ENCODE measurements at regions not wholly inside any gene's neighbourhood (a gene's known extent, or its start where the extent isn't known, plus 50 kb on each side); places are given as distances from the start of the nearest gene placed in this dataset.

DNA sequence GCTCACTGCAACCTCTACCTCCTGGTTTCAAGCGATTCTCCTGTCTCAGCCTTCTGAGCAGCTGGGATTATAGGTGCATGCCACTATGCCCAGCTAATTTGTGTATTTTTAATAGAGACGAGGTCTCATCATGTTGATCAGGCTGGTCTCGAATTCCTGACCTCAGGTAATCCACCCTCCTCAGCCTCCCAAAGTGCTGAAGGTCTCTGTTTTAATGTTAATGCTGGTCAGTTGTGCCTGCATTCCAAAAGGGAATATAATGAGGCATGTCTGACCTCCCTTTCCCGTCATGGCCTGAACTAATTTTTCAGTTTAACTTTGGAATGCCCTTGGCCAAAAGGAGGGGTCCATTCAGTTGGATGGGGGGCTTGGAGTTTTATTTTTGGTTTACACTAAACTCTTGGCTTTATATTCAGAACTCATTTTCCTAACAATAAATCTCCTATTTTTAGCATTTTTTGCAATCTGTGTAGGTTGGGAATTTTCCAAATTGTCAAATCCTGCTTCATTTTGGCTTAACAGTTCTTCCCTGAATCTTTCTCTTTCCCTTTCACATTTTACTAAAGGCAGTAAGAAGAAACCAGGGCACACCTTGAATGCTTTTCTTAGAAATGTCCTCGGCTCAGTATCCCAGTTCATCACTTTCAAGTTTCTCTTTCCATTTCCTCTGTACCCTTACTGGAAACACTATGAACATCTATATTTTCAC is 1175.5 kb downstream of the MAT2B start:
- Histone ChIP-seq H3K4me3 (ENCODE audit: low read depth, low read length) (no peak overlapping the region), H3K4me1 (no peaks in the 10 kb centered on the region), H3K36me3 (no peaks in the 10 kb centered on the region), H3K27me3 (no peaks in the 10 kb centered on the region), H3K9me3 (no peaks in the 10 kb centered on the region)
- no peak for DNase-seq
- TF ChIP-seq, protein P1, sequence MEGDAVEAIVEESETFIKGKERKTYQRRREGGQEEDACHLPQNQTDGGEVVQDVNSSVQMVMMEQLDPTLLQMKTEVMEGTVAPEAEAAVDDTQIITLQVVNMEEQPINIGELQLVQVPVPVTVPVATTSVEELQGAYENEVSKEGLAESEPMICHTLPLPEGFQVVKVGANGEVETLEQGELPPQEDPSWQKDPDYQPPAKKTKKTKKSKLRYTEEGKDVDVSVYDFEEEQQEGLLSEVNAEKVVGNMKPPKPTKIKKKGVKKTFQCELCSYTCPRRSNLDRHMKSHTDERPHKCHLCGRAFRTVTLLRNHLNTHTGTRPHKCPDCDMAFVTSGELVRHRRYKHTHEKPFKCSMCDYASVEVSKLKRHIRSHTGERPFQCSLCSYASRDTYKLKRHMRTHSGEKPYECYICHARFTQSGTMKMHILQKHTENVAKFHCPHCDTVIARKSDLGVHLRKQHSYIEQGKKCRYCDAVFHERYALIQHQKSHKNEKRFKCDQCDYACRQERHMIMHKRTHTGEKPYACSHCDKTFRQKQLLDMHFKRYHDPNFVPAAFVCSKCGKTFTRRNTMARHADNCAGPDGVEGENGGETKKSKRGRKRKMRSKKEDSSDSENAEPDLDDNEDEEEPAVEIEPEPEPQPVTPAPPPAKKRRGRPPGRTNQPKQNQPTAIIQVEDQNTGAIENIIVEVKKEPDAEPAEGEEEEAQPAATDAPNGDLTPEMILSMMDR (IDR thresholded peaks at IDR 0.05; ENCODE audit: low read depth, low read length), result no peak

DNA sequence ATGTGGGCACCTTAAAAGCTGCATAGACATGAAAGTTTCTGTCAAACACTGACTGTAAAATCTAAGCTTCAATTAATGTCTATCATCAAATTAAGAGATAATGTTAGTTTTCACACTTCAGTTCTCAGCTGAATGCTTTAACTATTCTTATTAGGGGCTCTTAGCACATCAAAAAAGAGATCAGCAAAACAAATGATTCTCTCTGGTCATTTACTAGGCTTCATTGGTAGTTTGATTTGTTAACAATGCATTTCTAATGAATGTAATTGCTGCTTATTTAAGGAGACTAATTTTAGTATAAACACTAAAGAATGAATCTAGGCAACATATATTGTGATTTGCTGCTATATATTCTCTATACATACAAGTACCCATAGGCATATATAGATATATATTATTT is 1182.0 kb downstream of the MAT2B start:
- Histone ChIP-seq H3K4me1 (no peaks in the 10 kb centered on the region), H3K4me3 (ENCODE audit: low read depth, low read length) (no peak overlapping the region), H3K27me3 (no peaks in the 10 kb centered on the region), H3K9me3 (no peaks in the 10 kb centered on the region), H3K36me3 (no peaks in the 10 kb centered on the region)
- no peak for DNase-seq
- TF ChIP-seq, protein P1 (IDR thresholded peaks at IDR 0.05; ENCODE audit: low read depth, low read length), result no peak

DNA sequence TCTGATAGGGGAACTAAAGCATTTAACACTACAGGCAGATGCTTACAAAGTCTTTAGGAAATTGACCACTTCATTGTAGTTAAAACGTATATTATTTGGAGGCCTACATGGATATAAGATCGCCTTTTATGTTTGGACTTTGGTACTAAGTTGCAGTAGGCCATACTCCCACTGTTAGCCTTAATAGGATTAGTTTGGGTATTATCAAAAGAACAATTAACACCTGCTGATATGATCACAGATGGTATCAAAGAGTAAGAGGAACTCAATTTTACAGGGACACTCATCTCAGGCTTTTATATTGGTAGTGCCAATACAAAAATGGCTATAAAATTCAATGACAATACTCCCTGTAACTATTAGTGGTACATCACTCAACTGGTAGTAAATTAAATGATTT is 1183.0 kb downstream of the MAT2B start:
- DNase-seq, result no peak
- H3K4me3 ChIP-seq (ENCODE audit: low read depth, low read length), result no peak overlapping the region
- TF ChIP-seq, protein P1 (IDR thresholded peaks at IDR 0.05; ENCODE audit: low read depth, low read length), result no peak
- H3K9me3 ChIP-seq, result no peaks in the 10 kb centered on the region
- H3K36me3 ChIP-seq, result no peaks in the 10 kb centered on the region
- no peaks in the 10 kb centered on the region for H3K4me1 ChIP-seq
- H3K27me3 ChIP-seq, result no peaks in the 10 kb centered on the region

DNA sequence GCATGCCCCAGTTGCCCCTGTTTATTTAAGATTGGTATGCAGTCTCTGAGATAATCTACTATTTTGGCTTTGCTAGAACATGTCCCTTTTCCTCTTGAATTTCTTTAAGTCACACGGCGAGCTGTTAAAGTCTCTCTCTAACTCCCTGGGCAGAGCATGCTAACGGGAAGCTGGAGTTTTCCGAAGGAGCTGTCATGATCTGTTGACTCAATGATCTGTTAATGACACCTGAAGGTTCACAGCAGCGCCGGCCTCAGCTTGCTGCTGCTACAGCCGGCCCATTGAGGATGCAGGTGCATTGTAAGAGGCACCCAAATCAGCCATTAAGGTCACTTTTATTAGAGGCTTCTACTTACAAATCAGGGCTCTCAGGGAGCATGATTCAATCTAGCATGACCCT is 1203.4 kb downstream of the MAT2B start:
- TF ChIP-seq, protein P1 (IDR thresholded peaks at IDR 0.05; ENCODE audit: low read depth, low read length), result no peak
- Histone ChIP-seq H3K36me3 (no peaks in the 10 kb centered on the region), H3K4me3 (ENCODE audit: low read depth, low read length) (no peak overlapping the region), H3K27me3 (no peaks in the 10 kb centered on the region), H3K4me1 (no peaks in the 10 kb centered on the region), H3K9me3 (no peaks in the 10 kb centered on the region)
- no peak for DNase-seq

DNA sequence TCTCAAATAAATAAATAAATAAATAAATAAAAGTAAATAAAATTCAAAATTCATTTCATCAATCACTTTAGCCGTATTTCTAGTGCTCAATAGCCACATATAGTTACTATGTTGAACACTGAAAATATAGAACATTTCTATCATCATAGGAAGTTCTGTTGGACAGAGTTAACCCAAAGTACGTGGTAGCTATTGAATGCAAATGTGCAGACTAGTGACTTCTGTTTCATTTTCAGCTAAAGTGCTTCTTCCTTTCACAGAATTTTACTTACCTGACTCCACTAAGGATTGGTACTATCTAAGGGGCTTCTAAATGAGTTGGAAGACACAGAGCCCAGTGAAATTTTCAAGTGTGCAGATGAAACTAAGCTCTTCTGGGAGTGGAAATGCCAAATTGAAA is 1208.3 kb downstream of the MAT2B start:
- no peak for DNase-seq
- Histone ChIP-seq H3K4me3 (ENCODE audit: low read depth, low read length) (no peak overlapping the region), H3K9me3 (no peaks in the 10 kb centered on the region), H3K27me3 (no peaks in the 10 kb centered on the region), H3K36me3 (no peaks in the 10 kb centered on the region), H3K4me1 (no peaks in the 10 kb centered on the region)
- TF ChIP-seq, protein P1 (IDR thresholded peaks at IDR 0.05; ENCODE audit: low read depth, low read length), result no peak

DNA sequence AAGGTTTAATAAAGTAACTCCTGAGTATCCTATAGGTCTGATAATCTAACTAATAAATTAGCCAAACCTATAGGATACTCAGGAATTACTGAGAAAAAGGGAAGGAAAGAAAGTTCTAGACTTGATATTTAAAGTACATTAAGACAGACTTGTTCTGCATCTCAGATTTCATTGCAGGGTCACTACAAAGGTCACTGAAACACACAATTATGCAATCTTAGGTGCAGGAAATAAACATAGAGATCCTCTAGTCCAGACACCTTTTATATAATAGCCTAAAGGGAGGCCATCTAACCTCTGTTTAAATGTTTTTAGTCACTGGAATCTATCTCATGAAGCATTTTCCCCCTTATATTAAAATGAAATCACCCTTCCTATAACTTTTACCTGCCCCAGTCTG is 1215.7 kb downstream of the MAT2B start:
- TF ChIP-seq, protein P1 (IDR thresholded peaks at IDR 0.05; ENCODE audit: low read depth, low read length), result no peak
- Histone ChIP-seq H3K36me3 (no peaks in the 10 kb centered on the region), H3K4me1 (no peaks in the 10 kb centered on the region), H3K27me3 (no peaks in the 10 kb centered on the region), H3K4me3 (ENCODE audit: low read depth, low read length) (no peak overlapping the region), H3K9me3 (no peaks in the 10 kb centered on the region)
- no peak for DNase-seq

Measured in BE2C (cell line).